IMR-90 (cell line): ENCODE measurements at regions not wholly inside any gene's neighbourhood (a gene's known extent, or its start where the extent isn't known, plus 50 kb on each side); places are given as distances from the start of the nearest gene placed in this dataset.

Experiments used
- ATAC-seq: fragments of 200-7000 bp; cut with Tn5 transposase; 2 replicates; pipeline ENCODE4 v1.9.1; 2020; ENCODE audit warnings: low read depth, mild to moderate bottlenecking, moderate library complexity
- BruUV-seq: library from RNA; stranded (reverse); fragments of 400-500 nt; replicated peaks from 2 replicates; lab custom pipeline; 2021; lab: Mats Ljungman, UMichigan
- CTCF ChIA-PET: fragments of 300-600 bp; formaldehyde crosslinking; extraction: SDS; loops from one replicate; lab custom pipeline; 2021; ENCODE audit warnings: antibody characterized with exemption; lab: Yijun Ruan, JAX
- POLR2A ChIA-PET: fragments of 300-600 bp; sonication (Branson Sonifier 250); formaldehyde crosslinking; loops from one replicate; lab custom pipeline; 2022; ENCODE audit warnings: antibody characterized with exemption; ENCODE audit not compliant: unreplicated experiment; lab: Charles Lee
- DNase-seq: peaks from one replicate; pipeline ENCODE4 v3.0.0; 2013
- H2AFZ ChIP-seq: replicated peaks from 2 replicates; pipeline ENCODE3; 2013; ENCODE audit warnings: low read length, mild to moderate bottlenecking; ENCODE audit not compliant: poor library complexity
- H2AK5ac ChIP-seq: 2 replicates; pipeline ENCODE4 v1.6.1; 2013; ENCODE audit warnings: low read depth, low read length, inconsistent platforms
- H2AK9ac ChIP-seq: replicated peaks from 2 replicates; pipeline ENCODE3; 2013; ENCODE audit warnings: mild to moderate bottlenecking, low read depth, low read length, moderate library complexity; ENCODE audit not compliant: poor library complexity
- H2BK120ac ChIP-seq: 2 replicates; pipeline ENCODE4 v1.6.1; 2013; ENCODE audit warnings: low read depth, low read length, inconsistent platforms
- H2BK15ac ChIP-seq: 3 replicates; pipeline ENCODE4 v1.6.1; 2013; ENCODE audit warnings: low read depth, low read length, inconsistent platforms
- H2BK20ac ChIP-seq: 2 replicates; pipeline ENCODE4 v1.6.1; 2013; ENCODE audit warnings: low read depth, mild to moderate bottlenecking, inconsistent platforms, low read length, moderate library complexity
- H2BK5ac ChIP-seq: 2 replicates; pipeline ENCODE4 v1.6.1; 2013; ENCODE audit warnings: mild to moderate bottlenecking, low read depth, low read length, inconsistent platforms; ENCODE audit not compliant: poor library complexity, severe bottlenecking
- H3K14ac ChIP-seq: replicated peaks from 2 replicates; pipeline ENCODE4 v1.6.1; 2013; ENCODE audit warnings: low read depth, low read length, inconsistent platforms
- H3K18ac ChIP-seq: 2 replicates; pipeline ENCODE4 v1.6.1; 2013; ENCODE audit warnings: low read depth, low read length, control low read depth
- H3K23ac ChIP-seq: 2 replicates; pipeline ENCODE4 v1.6.1; 2013; ENCODE audit warnings: low read depth, low read length, inconsistent platforms
- H3K27ac ChIP-seq: 2 replicates; pipeline ENCODE4 v1.5.1; 2013; ENCODE audit warnings: mild to moderate bottlenecking, control low read depth, low read length; ENCODE audit not compliant: insufficient read depth
- H3K27me3 ChIP-seq: 2 replicates; pipeline ENCODE4 v1.6.1; 2013; ENCODE audit warnings: low read length; ENCODE audit not compliant: control insufficient read depth, insufficient read depth
- H3K36me3 ChIP-seq: 2 replicates; pipeline ENCODE4 v1.6.1; 2013; ENCODE audit warnings: low read length, mixed read lengths; ENCODE audit not compliant: control insufficient read depth, insufficient read depth
- H3K4ac ChIP-seq: 2 replicates; pipeline ENCODE4 v1.6.1; 2013; ENCODE audit warnings: low read depth, low read length, inconsistent platforms
- H3K4me1 ChIP-seq: 2 replicates; pipeline ENCODE4 v1.6.1; 2013; ENCODE audit warnings: low read length, mixed read lengths; ENCODE audit not compliant: control insufficient read depth, insufficient read depth
- H3K4me2 ChIP-seq: 2 replicates; pipeline ENCODE4 v1.6.1; 2013; ENCODE audit warnings: low read depth, mild to moderate bottlenecking, control low read depth, low read length, moderate library complexity
- H3K4me3 ChIP-seq: 2 replicates; pipeline ENCODE4 v1.5.1; 2013; ENCODE audit warnings: low read depth, mild to moderate bottlenecking, control low read depth, low read length, moderate library complexity; ENCODE audit not compliant: insufficient read depth
- H3K56ac ChIP-seq: 2 replicates; pipeline ENCODE4 v1.6.1; 2013; ENCODE audit warnings: low read length, inconsistent platforms; ENCODE audit not compliant: insufficient read depth; ENCODE audit errors: extremely low read depth
- H3K79me1 ChIP-seq, 2 experiments: 2 replicates each; pipeline ENCODE4 v1.6.1; 2013; ENCODE audit warnings: low read length in 2 of 2, inconsistent platforms in 1 of 2, low read depth in 1 of 2
- H3K9ac ChIP-seq: 2 replicates; pipeline ENCODE4 v1.6.1; 2013; ENCODE audit warnings: low read depth, low read length, control low read depth
- H3K9me1 ChIP-seq: 2 replicates; pipeline ENCODE4 v1.6.1; 2013; ENCODE audit warnings: low read length, inconsistent platforms; ENCODE audit not compliant: insufficient read depth
- H3K9me3 ChIP-seq: 2 replicates; pipeline ENCODE4 v1.6.1; 2013; ENCODE audit warnings: low read length; ENCODE audit not compliant: control insufficient read depth, insufficient read depth
- H4K20me1 ChIP-seq: 2 replicates; pipeline ENCODE4 v1.6.1; 2013; ENCODE audit warnings: low read length, inconsistent platforms; ENCODE audit not compliant: insufficient read depth
- H4K5ac ChIP-seq: 2 replicates; pipeline ENCODE4 v1.6.1; 2013; ENCODE audit warnings: mild to moderate bottlenecking, low read depth, low read length, control low read depth
- H4K8ac ChIP-seq, 2 experiments: 2 replicates each; pipeline ENCODE4 v1.6.1; 2013; ENCODE audit warnings: low read depth in 2 of 2, low read length in 2 of 2, control low read depth in 1 of 2, inconsistent platforms in 1 of 2
- H4K91ac ChIP-seq: 2 replicates; pipeline ENCODE4 v1.6.1; 2013; ENCODE audit warnings: low read depth, low read length, inconsistent platforms; ENCODE audit not compliant: insufficient read depth
- BHLHE40 ChIP-seq: fragments of 150-350 bp; IDR thresholded peaks from 2 replicates; pipeline ENCODE4 v1.6.1; 2016; ENCODE audit warnings: mild to moderate bottlenecking, low read depth, low read length
- CEBPB ChIP-seq: IDR thresholded peaks from 2 replicates; pipeline ENCODE4 v1.6.1; 2012; ENCODE audit warnings: low read depth, low read length, improper control_type of control experiment
- CHD1 ChIP-seq: IDR thresholded peaks from 2 replicates; pipeline ENCODE4 v1.6.1; 2012; ENCODE audit warnings: low read depth, low read length, improper control_type of control experiment
- CTCF ChIP-seq: conservative IDR thresholded peaks from 2 replicates; pipeline ENCODE4 v1.5.1; 2012; ENCODE audit warnings: mild to moderate bottlenecking, low read depth, low read length, improper control_type of control experiment
- ELK1 ChIP-seq: fragments of 150-350 bp; IDR thresholded peaks from 2 replicates; pipeline ENCODE4 v1.6.1; 2016; ENCODE audit warnings: low read depth, mild to moderate bottlenecking, low read length, moderate library complexity, borderline replicate concordance
- FOS ChIP-seq: fragments of 150-350 bp; IDR thresholded peaks from 2 replicates; pipeline ENCODE4 v1.6.1; 2016; ENCODE audit warnings: low read depth, low read length
- MAFK ChIP-seq: IDR thresholded peaks from 2 replicates; pipeline ENCODE4 v1.6.1; 2012; ENCODE audit warnings: low read depth, low read length, improper control_type of control experiment
- MAZ ChIP-seq: IDR thresholded peaks from 2 replicates; pipeline ENCODE4 v1.6.1; 2012; ENCODE audit warnings: low read depth, mild to moderate bottlenecking, low read length, improper control_type of control experiment, moderate library complexity, borderline replicate concordance
- MXI1 ChIP-seq: IDR thresholded peaks from 2 replicates; pipeline ENCODE4 v1.6.1; 2012; ENCODE audit warnings: low read depth, mild to moderate bottlenecking, low read length, moderate library complexity, borderline replicate concordance
- NFE2L2 ChIP-seq: fragments of 150-350 bp; IDR thresholded peaks from 2 replicates; pipeline ENCODE4 v1.6.1; 2016; ENCODE audit warnings: low read depth, mild to moderate bottlenecking, low read length
- POLR2A ChIP-seq: IDR thresholded peaks from 2 replicates; pipeline ENCODE4 v1.6.1; 2012; ENCODE audit warnings: mild to moderate bottlenecking, low read depth, low read length
- RAD21 ChIP-seq: IDR thresholded peaks from 2 replicates; pipeline ENCODE4 v1.6.1; 2012; ENCODE audit warnings: low read length, improper control_type of control experiment
- RCOR1 ChIP-seq: IDR thresholded peaks from 2 replicates; pipeline ENCODE4 v1.6.1; 2012; ENCODE audit warnings: mild to moderate bottlenecking, low read length, improper control_type of control experiment; ENCODE audit not compliant: insufficient replicate concordance
- RFX5 ChIP-seq: IDR thresholded peaks from 2 replicates; pipeline ENCODE4 v1.8.0; 2012; ENCODE audit warnings: low read depth, mild to moderate bottlenecking, low read length, moderate library complexity
- SMC3 ChIP-seq: fragments of 150-350 bp; IDR thresholded peaks from 2 replicates; pipeline ENCODE4 v1.6.1; 2016; ENCODE audit warnings: low read depth, mild to moderate bottlenecking, antibody characterized with exemption, low read length, moderate library complexity
- USF2 ChIP-seq: fragments of 150-350 bp; IDR thresholded peaks from 2 replicates; pipeline ENCODE4 v1.6.1; 2017; ENCODE audit warnings: mild to moderate bottlenecking, antibody characterized with exemption, low read length, low read depth
- WGBS, 2 experiments: methylation state at CpG; one replicate each; pipeline versions ENCODE4 v1.1.5 to v1.1.7; 2013; ENCODE audit warnings: missing lambda C conversion rate in 2 of 2; ENCODE audit not compliant: insufficient read length in 1 of 2; ENCODE audit errors: extremely low coverage in 2 of 2; 5-methylcytosine and 5-hydroxymethylcytosine counted together
- dilution Hi-C: fragments of 300-500 bp; cut with HindIII; formaldehyde crosslinking; loops from one replicate; pipeline ENCODE4 v1.14.3; 2018; ENCODE audit warnings: low sequenced_read_pairs; ENCODE audit not compliant: unreplicated experiment
- in situ Hi-C: fragments of 300-500 bp; cut with MboI; formaldehyde crosslinking; loops from 3 replicates; pipeline ENCODE4 v1.14.3; 2019; ENCODE audit warnings: low sequenced_read_pairs, inconsistent platforms, mixed read lengths
- intact Hi-C: fragments of 100-400 bp; cut with micrococcal nuclease; formaldehyde crosslinking; loops from 2 replicates; pipeline ENCODE4 v1.10.0; 2022

GRCh38 chr2:19579461-19579860 is 221.0 kb upstream of the OSR1 start:
- dilution Hi-C loops (no loop called here), in situ Hi-C loops (no loop called here), intact Hi-C loops (no loop called here)
- H2AK9ac ChIP-seq = no peak overlapping the region
- no peak overlapping the region for H3K9ac ChIP-seq
- H3K4ac ChIP-seq = no peak overlapping the region
- no peak overlapping the region for H2BK5ac ChIP-seq
- H4K5ac ChIP-seq = no peak overlapping the region
- no peak for DNase-seq
- H3K36me3 ChIP-seq = no peaks in the 10 kb centered on the region
- no TSS peak for BruUV-seq
- no peak overlapping the region for H3K14ac ChIP-seq
- WGBS, 2 experiments = no CpG with 5 or more reads among the region's 3 CpGs
- no peak overlapping the region for H2BK15ac ChIP-seq
- no peak overlapping the region for H3K4me3 ChIP-seq
- H3K27ac ChIP-seq = no peak overlapping the region
- H3K4me2 ChIP-seq = no peak overlapping the region
- H3K4me1 ChIP-seq = peaks cover 5% of the 10 kb centered on the region
- 0 out of 2 replicates have a peak, but pooled peaks cover 3% of the 10 kb centered on the region for H3K9me1 ChIP-seq
- no peak overlapping the region for H2BK20ac ChIP-seq
- no peaks in the 10 kb centered on the region for H3K27me3 ChIP-seq
- no peak overlapping the region for H3K18ac ChIP-seq
- H3K23ac ChIP-seq = no peak overlapping the region
- H4K20me1 ChIP-seq = no peaks in the 10 kb centered on the region
- no peak overlapping the region for H4K91ac ChIP-seq
- ATAC-seq = no peak
- H3K56ac ChIP-seq = no peak overlapping the region
- TF ChIP-seq POLR2A (no peak), FOS (no peak), RFX5 (no peak), USF2 (no peak), RCOR1 (no peak), BHLHE40 (no peak), MXI1 (no peak), NFE2L2 (no peak), CHD1 (no peak), MAFK (no peak), RAD21 (no peak), SMC3 (no peak), MAZ (no peak), CTCF (no peak), CEBPB (no peak), ELK1 (no peak)
- ChIA-PET POLR2A (no interaction called here), CTCF (interaction anchor here (0.7 kb wide), 1 partner anchor 19 kb away, joined by 3 read pairs; no protein-coding TSS in a partner anchor)
- H2AFZ ChIP-seq = no peak overlapping the region
- no peak overlapping the region for H2AK5ac ChIP-seq
- no peaks in the 10 kb centered on the region for H3K9me3 ChIP-seq
- no peaks in the 10 kb centered on the region for H3K79me1 ChIP-seq
- H2BK120ac ChIP-seq = no peak overlapping the region
- no peak overlapping the region for H4K8ac ChIP-seq
